Activated CD4-positive, alpha-beta T cell treated with anti-CD3 and anti-CD28 coated beads, Interleukin-2, amount 10 ng/mL, durations not matched to agents 24 days and 14 days (primary cell): ENCODE measurements at regions not wholly inside any gene's neighbourhood (a gene's known extent, or its start where the extent isn't known, plus 50 kb on each side); places are given as distances from the start of the nearest gene placed in this dataset.

Experiments used
- DNase-seq: peaks from one replicate; pipeline ENCODE4 v3.0.0; 2022
- H3K27ac Mint-ChIP-seq: one replicate; pipeline ENCODE4 v1.8.0; 2022; ENCODE audit warnings: mild to moderate bottlenecking, mixed read lengths
- H3K27me3 Mint-ChIP-seq: one replicate; pipeline ENCODE4 v1.8.0; 2022; ENCODE audit warnings: mixed read lengths
- H3K36me3 Mint-ChIP-seq: one replicate; pipeline ENCODE4 v1.8.0; 2022; ENCODE audit warnings: low read depth, mild to moderate bottlenecking, mixed read lengths
- H3K4me1 Mint-ChIP-seq: one replicate; pipeline ENCODE4 v1.8.0; 2021; ENCODE audit warnings: mixed read lengths
- H3K4me3 Mint-ChIP-seq: one replicate; pipeline ENCODE4 v1.8.0; 2022; ENCODE audit warnings: mild to moderate bottlenecking, moderate library complexity, mixed read lengths
- H3K9me3 Mint-ChIP-seq: one replicate; pipeline ENCODE4 v1.8.0; 2021; ENCODE audit warnings: mixed read lengths
- intact Hi-C: fragments of 100-400 bp; cut with micrococcal nuclease; formaldehyde crosslinking; loops from one replicate; pipeline ENCODE4 v1.15.1; 2023

DNA sequence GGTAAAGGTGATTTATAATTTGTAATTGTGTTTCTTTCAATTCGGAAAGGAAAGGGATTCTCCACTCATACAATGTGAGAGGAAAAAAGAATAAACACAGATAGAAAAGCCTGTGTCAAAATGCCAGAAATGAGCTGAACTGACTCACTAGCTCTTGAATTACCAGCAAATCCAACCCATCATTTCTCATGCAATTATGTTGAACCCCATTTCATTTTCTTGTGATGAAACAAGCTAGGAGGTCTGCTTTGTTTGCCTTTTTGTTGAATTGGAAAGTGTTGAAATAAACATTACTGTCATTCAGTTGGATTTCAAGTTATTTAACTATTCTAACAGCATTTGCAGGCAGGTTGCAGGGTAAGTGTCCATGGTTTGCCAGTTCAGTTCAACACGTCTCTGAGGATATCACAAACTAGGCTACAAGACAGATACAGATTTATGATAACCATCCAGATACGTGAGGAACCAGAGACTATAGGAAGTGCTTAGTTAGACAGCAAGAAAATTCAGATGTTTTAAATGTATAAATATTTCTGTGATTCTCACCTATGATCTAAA, 547.2 kb downstream of the MAT2B start:
- intact Hi-C loops, result no loop called here
- Mint-ChIP-seq H3K4me1 (no peaks in the 10 kb centered on the region), H3K36me3 (no peaks in the 10 kb centered on the region), H3K9me3 (no peaks in the 10 kb centered on the region), H3K4me3 (no peak overlapping the region), H3K27ac (no peak overlapping the region), H3K27me3 (no peaks in the 10 kb centered on the region)
- no peak for DNase-seq

GRCh38 chr5:164053123-164053522, 547.7 kb downstream of the MAT2B start:
- no peak for DNase-seq
- no peaks in the 10 kb centered on the region for H3K27me3 Mint-ChIP-seq
- H3K9me3 Mint-ChIP-seq, result no peaks in the 10 kb centered on the region
- H3K4me3 Mint-ChIP-seq, result no peak overlapping the region
- no peaks in the 10 kb centered on the region for H3K36me3 Mint-ChIP-seq
- H3K27ac Mint-ChIP-seq, result no peak overlapping the region
- intact Hi-C loops, result no loop called here
- H3K4me1 Mint-ChIP-seq, result no peaks in the 10 kb centered on the region

DNA sequence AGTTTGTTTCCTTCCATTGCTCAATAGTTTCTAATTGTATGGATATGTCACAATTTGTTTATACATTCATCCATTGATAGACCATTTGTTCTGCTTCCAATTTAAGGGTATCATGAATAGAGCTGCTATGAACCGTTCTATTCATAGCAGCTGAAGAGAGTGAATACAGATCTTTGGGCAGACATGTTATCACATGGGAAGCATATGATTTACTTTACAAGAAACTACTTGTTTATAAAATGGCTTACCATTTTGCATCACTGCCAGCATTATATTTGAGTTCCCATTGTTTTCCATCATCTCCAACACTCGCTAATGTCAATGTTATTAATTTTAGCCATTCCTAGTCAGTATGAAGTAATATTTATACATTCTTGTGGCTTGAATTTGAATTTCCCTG, 549.0 kb downstream of the MAT2B start:
- Mint-ChIP-seq H3K27me3 (no peaks in the 10 kb centered on the region), H3K4me3 (no peak overlapping the region), H3K27ac (no peak overlapping the region), H3K9me3 (no peaks in the 10 kb centered on the region), H3K36me3 (no peaks in the 10 kb centered on the region), H3K4me1 (no peaks in the 10 kb centered on the region)
- intact Hi-C loops, result no loop called here
- no peak for DNase-seq

DNA sequence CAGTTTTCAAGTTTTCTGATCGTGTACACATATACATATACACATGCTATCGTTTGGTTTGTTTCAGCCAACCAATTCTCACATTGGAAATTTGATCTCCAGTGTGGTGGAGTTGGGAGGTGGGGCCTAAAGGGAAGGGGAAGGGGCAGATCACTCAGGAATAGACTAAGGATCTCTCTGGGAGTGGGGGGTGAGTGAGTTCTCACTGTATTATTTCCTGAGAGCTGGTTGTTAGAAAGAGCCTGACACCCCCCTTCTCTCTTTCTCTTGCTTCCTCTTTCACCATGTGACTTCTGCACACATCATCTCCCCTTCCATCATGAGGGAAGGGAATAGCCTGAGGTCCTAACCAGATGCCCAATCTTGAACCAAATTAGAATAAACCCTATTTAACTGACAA, 551.7 kb downstream of the MAT2B start:
- intact Hi-C loops, result no loop called here
- Mint-ChIP-seq H3K9me3 (no peaks in the 10 kb centered on the region), H3K4me3 (no peak overlapping the region), H3K4me1 (no peaks in the 10 kb centered on the region), H3K36me3 (no peaks in the 10 kb centered on the region), H3K27ac (no peak overlapping the region), H3K27me3 (no peaks in the 10 kb centered on the region)
- DNase-seq, result no peak

GRCh38 chr5:164058621-164059020, 553.2 kb downstream of the MAT2B start:
- DNase-seq, result no peak
- no peaks in the 10 kb centered on the region for H3K36me3 Mint-ChIP-seq
- H3K9me3 Mint-ChIP-seq, result no peaks in the 10 kb centered on the region
- intact Hi-C loops, result no loop called here
- H3K4me3 Mint-ChIP-seq, result no peak overlapping the region
- H3K27ac Mint-ChIP-seq, result no peak overlapping the region
- H3K27me3 Mint-ChIP-seq, result no peaks in the 10 kb centered on the region
- H3K4me1 Mint-ChIP-seq, result no peaks in the 10 kb centered on the region

DNA sequence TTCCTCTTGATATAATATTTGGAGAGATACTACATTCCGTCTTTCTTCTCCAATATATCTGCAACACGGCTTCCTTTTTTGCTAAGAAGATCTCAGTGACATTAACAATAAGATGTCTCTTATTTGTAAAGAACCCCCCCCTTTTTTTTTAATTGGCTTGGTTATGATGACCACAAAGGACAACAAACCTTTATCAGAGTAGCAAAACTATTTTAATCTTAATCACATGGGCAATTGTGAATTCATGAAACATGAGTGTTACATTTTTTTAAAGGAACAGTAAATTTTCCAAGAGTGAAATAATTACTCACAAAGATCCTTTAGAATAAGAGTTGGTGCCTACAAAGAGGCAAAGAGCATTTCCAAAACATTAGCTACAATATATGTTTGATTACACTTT, 554.1 kb downstream of the MAT2B start:
- Mint-ChIP-seq H3K27me3 (no peaks in the 10 kb centered on the region), H3K4me1 (no peaks in the 10 kb centered on the region), H3K36me3 (no peaks in the 10 kb centered on the region), H3K27ac (no peak overlapping the region), H3K4me3 (no peak overlapping the region), H3K9me3 (no peaks in the 10 kb centered on the region)
- no peak for DNase-seq
- intact Hi-C loops, result no loop called here

- H3K4me1 Mint-ChIP-seq, result no peaks in the 10 kb centered on the region
- no peaks in the 10 kb centered on the region for H3K36me3 Mint-ChIP-seq
- no peak overlapping the region for H3K4me3 Mint-ChIP-seq
- intact Hi-C loops, result no loop called here
- no peaks in the 10 kb centered on the region for H3K27me3 Mint-ChIP-seq
- DNase-seq, result no peak
- H3K27ac Mint-ChIP-seq, result no peak overlapping the region
- no peaks in the 10 kb centered on the region for H3K9me3 Mint-ChIP-seq
Measured at GRCh38 chr5:164060786-164061355, 555.5 kb downstream of the MAT2B start.

DNA sequence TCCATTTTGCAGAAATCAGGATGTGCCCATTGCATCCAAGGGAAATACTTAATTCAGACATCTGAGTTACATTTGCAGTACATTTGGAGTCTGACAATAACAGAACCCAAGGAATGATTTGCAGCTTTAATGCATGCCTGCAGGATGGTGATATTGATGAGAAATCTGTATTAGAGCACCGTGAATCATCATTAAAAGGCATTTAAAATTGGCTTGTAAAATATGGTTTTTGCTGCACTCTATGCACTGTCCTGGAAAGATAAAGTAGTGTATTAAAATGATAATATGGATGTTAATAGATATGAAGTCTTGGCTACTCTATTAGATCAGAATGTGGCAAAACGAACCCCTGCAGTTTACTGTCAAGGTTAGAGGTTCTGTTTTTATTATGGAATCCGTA, 556.9 kb downstream of the MAT2B start:
- intact Hi-C loops, result no loop called here
- H3K4me1 Mint-ChIP-seq, result no peaks in the 10 kb centered on the region

DNA sequence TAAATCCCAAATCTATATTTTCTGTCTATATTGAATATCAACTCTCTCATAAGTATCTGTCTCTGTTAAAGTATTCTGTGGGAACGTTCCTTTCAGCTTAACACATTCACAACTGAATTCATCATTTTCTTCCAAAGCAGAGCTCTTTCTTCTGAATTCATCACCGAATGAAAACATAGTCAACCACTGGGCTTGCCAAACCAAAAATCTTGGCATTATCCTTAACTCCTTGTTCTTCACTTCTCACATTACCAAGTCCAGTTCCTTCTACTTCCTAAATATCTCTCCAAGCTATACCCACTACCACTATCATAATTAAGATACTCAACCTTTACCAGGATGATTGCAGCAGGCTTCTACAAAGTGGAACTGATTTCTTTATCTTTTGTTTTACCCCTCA, 559.8 kb downstream of the MAT2B start:
- Mint-ChIP-seq H3K4me3 (no peak overlapping the region), H3K9me3 (no peaks in the 10 kb centered on the region), H3K27me3 (no peaks in the 10 kb centered on the region), H3K27ac (no peak overlapping the region), H3K4me1 (no peaks in the 10 kb centered on the region), H3K36me3 (no peaks in the 10 kb centered on the region)
- intact Hi-C loops, result no loop called here
- no peak for DNase-seq

More for the DNA sequence above, 556.9 kb downstream of the MAT2B start:
- Mint-ChIP-seq H3K27ac (no peak overlapping the region), H3K27me3 (no peaks in the 10 kb centered on the region), H3K4me3 (no peak overlapping the region), H3K36me3 (no peaks in the 10 kb centered on the region), H3K9me3 (no peaks in the 10 kb centered on the region)
- no peak for DNase-seq

GRCh38 chr5:164071671-164072070, 566.3 kb downstream of the MAT2B start:
- intact Hi-C loops, result no loop called here
- no peaks in the 10 kb centered on the region for H3K27me3 Mint-ChIP-seq
- no peaks in the 10 kb centered on the region for H3K4me1 Mint-ChIP-seq

GRCh38 chr5:164073081-164073480, 567.7 kb downstream of the MAT2B start:
- Mint-ChIP-seq H3K9me3 (no peaks in the 10 kb centered on the region), H3K27ac (no peak overlapping the region), H3K4me1 (no peaks in the 10 kb centered on the region), H3K4me3 (no peak overlapping the region), H3K36me3 (no peaks in the 10 kb centered on the region), H3K27me3 (no peaks in the 10 kb centered on the region)
- no peak for DNase-seq
- intact Hi-C loops, result no loop called here

More at GRCh38 chr5:164071671-164072070, 566.3 kb downstream of the MAT2B start:
- Mint-ChIP-seq H3K36me3 (no peaks in the 10 kb centered on the region), H3K4me3 (no peak overlapping the region), H3K9me3 (no peaks in the 10 kb centered on the region), H3K27ac (no peak overlapping the region)
- DNase-seq, result no peak

GRCh38 chr5:164076556-164076955, 571.1 kb downstream of the MAT2B start:
- no peaks in the 10 kb centered on the region for H3K36me3 Mint-ChIP-seq
- no peaks in the 10 kb centered on the region for H3K4me1 Mint-ChIP-seq

DNA sequence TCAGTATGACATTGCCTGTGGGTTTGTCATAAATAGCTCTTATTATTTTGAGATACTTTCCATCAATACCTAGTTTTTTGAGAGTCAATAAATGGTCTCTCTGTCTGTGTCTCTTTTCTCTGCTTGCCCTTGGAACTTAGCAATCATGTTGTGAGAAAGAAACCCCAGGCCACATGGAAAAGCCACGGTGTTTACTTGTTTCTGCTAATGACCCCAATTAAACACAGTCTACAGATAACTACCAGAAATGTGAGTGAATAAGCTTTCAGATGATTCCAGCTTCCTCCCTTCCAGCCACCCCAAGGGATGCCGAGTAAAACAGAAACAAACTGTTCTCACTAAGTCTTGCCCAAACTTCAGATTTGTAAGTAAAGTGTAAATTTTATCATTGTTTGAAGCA, 584.9 kb downstream of the MAT2B start:
- DNase-seq, result no peak
- Mint-ChIP-seq H3K27ac (no peak overlapping the region), H3K27me3 (no peaks in the 10 kb centered on the region), H3K36me3 (no peaks in the 10 kb centered on the region), H3K4me3 (no peak overlapping the region), H3K4me1 (no peaks in the 10 kb centered on the region), H3K9me3 (no peaks in the 10 kb centered on the region)
- intact Hi-C loops, result no loop called here

More at GRCh38 chr5:164076556-164076955, 571.1 kb downstream of the MAT2B start:
- no peaks in the 10 kb centered on the region for H3K27me3 Mint-ChIP-seq
- intact Hi-C loops, result no loop called here
- no peak for DNase-seq
- H3K27ac Mint-ChIP-seq, result no peak overlapping the region
- no peak overlapping the region for H3K4me3 Mint-ChIP-seq
- no peaks in the 10 kb centered on the region for H3K9me3 Mint-ChIP-seq

DNA sequence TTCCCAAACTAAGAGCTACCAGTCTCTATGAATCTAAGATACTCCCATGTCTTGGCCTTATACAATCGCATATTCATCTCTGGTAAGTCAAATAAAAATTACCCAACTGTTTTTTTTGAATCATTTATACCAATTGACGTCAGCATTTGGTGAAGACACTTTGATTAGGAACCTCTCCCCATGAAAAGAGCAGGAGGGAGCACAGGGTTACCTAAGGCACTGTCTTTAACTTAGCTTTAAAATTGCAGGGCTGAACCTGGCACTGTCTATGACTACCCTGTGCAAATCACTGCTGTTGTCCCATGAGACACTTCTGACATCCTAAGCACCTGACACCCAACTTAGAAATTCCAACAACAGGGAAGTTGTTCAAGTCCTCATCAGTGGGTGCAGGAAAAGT, 586.4 kb downstream of the MAT2B start:
- intact Hi-C loops, result no loop called here
- H3K36me3 Mint-ChIP-seq, result no peaks in the 10 kb centered on the region
- H3K4me3 Mint-ChIP-seq, result no peak overlapping the region

GRCh38 chr5:164094291-164094690, 588.9 kb downstream of the MAT2B start:
- no peak for DNase-seq
- H3K4me3 Mint-ChIP-seq, result no peak overlapping the region
- intact Hi-C loops, result no loop called here

More for the DNA sequence above, 586.4 kb downstream of the MAT2B start:
- DNase-seq, result no peak
- Mint-ChIP-seq H3K27me3 (no peaks in the 10 kb centered on the region), H3K9me3 (no peaks in the 10 kb centered on the region), H3K27ac (no peak overlapping the region), H3K4me1 (no peaks in the 10 kb centered on the region)

More at GRCh38 chr5:164094291-164094690, 588.9 kb downstream of the MAT2B start:
- H3K9me3 Mint-ChIP-seq, result no peaks in the 10 kb centered on the region
- H3K27ac Mint-ChIP-seq, result no peak overlapping the region
- H3K36me3 Mint-ChIP-seq, result no peaks in the 10 kb centered on the region
- H3K27me3 Mint-ChIP-seq, result no peaks in the 10 kb centered on the region
- no peaks in the 10 kb centered on the region for H3K4me1 Mint-ChIP-seq
